22Rv1 (cell line): ENCODE measurements at regions not wholly inside any gene's neighbourhood (a gene's known extent, or its start where the extent isn't known, plus 50 kb on each side); places are given as distances from the start of the nearest gene placed in this dataset.

ENCODE experiments used
- H3K27ac ChIP-seq: fragments of 450-650 bp; 2 replicates; pipeline ENCODE4 v1.5.1; 2017
- ZFX ChIP-seq: fragments of 450-650 bp; IDR thresholded peaks from 2 replicates; pipeline ENCODE4 v1.6.1; 2017; ENCODE audit warnings: antibody characterized with exemption, borderline replicate concordance
- TF ChIP-seq, protein P1 (sequence below): fragments of 450-650 bp; IDR thresholded peaks from 2 replicates; pipeline ENCODE4 v1.5.1; 2017; ENCODE audit warnings: mild to moderate bottlenecking

DNA sequence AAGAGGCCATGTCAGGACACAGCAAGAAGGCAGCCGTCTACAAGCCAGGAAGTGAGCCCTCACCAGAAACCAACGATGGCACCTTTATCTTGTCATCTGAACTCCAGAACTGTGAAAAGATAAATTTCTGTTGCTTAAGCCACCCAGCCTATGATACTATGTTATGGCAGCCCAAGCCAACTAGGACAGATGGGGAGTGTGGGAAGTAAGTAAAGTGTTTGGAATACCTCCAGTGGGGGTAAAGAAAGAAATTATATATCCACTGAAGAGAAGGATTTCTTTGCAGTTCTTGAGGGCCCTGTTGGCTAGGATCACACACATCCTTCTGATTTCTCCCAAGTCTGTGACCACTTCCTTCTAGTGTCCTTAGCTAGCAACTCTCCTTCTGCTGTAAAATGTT lies 384.4 kb downstream of the TNS3 start:
- H3K27ac ChIP-seq = no peak overlapping the region
- no peak for TF ChIP-seq ZFX
- TF ChIP-seq, protein P1, sequence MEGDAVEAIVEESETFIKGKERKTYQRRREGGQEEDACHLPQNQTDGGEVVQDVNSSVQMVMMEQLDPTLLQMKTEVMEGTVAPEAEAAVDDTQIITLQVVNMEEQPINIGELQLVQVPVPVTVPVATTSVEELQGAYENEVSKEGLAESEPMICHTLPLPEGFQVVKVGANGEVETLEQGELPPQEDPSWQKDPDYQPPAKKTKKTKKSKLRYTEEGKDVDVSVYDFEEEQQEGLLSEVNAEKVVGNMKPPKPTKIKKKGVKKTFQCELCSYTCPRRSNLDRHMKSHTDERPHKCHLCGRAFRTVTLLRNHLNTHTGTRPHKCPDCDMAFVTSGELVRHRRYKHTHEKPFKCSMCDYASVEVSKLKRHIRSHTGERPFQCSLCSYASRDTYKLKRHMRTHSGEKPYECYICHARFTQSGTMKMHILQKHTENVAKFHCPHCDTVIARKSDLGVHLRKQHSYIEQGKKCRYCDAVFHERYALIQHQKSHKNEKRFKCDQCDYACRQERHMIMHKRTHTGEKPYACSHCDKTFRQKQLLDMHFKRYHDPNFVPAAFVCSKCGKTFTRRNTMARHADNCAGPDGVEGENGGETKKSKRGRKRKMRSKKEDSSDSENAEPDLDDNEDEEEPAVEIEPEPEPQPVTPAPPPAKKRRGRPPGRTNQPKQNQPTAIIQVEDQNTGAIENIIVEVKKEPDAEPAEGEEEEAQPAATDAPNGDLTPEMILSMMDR = no peak

- TF ChIP-seq ZFX = no peak
- TF ChIP-seq, protein P1 = no peak
These were observed 385.2 kb downstream of the TNS3 start for GRCh38 chr7:47196737-47197136.

DNA sequence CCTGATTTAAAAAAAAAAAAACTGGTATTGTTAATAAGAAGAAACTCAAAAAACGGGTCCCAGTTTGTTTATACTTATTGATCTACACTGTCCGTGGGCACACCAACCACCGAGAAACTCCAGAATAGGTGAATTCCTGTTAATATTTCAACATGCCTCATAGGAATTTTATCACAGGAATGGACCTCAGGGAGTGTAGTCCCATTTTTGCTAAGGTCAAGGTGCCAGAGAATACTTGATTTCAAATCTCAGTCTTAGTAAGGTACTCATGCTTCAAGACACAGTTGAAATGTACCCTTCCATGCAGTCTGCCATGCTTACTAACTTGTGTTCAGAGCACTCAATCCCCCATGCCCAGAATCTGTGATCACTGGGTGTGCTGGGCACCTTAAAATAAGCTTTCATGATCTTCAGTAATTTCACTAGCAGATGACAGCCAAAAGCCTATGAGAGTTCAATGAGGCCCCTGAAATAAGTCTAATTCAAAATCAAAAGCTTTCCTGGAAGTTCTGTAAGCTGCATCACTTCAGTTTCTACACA lies 385.7 kb downstream of the TNS3 start:
- no peak overlapping the region for H3K27ac ChIP-seq
- TF ChIP-seq, protein P1 = no peak
- no peak for TF ChIP-seq ZFX

More at GRCh38 chr7:47196737-47197136, 385.2 kb downstream of the TNS3 start:
- no peak overlapping the region for H3K27ac ChIP-seq

DNA sequence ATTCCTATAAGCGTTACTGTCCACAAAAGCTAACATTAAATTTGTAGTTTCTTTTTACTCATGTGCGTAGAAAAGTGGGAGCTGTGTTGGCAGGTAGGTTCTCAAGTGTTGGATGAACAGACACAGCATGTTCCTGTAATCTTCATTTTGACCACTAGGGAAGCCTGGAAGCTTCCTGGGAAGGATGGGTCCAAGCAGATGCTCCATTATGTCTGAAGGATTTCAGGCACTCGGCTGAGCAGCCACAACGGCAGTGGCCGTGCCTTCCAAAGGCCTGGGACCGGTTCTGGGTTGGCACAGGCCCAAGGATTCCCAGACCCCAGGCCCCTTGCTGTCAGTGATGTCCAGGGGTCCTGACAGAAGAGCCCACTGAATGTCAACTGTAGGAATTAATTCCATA lies 386.3 kb downstream of the TNS3 start:
- H3K27ac ChIP-seq = no peak overlapping the region
- no peak for TF ChIP-seq ZFX
- TF ChIP-seq, protein P1 = peak; percentile 50

DNA sequence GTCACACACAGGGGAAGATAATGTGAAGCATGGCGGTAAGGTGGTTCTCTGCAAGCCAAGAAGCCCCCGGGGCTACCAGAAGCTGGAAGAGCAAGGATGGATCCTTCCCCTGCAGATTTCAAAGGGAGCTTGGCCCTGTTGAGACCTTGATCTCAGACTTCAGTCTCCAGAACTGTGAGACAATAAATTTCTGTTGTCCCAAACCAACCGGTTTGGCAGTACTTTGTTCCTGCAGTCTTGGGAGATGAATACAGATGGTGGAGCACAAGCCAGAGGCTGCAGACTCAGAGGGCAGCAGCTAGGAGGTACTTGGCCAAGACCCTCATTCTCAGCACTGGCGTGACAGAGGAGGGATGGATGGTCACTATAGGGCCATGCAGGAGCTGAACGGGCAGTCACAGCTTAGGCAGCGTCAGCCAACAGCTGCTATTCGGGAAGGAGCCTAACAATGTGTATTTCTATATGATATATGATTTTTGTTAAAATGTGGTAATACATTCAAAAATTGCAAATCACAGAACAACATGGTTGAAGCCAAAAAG lies 387.3 kb downstream of the TNS3 start:
- TF ChIP-seq ZFX = no peak
- TF ChIP-seq, protein P1 = no peak
- H3K27ac ChIP-seq = no peak overlapping the region

DNA sequence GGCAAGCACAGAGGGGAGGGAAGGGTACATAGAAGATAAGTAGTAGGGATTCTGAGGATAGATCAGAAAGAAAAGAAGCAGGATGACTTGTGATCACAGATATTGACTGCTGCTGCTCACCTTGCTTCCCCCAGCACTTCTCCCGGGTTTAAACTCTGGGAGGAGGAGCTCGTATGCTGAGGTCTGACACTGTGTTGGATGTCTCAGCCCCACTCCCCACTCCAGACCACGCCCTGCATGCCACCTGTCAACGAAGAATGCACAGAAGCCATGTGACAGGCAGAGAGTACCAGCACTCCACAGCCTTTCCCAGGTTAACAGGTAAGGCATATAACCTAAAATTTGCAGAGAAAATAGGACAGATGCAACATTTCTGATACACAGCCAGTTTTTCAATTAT lies 388.9 kb downstream of the TNS3 start:
- TF ChIP-seq ZFX = no peak
- TF ChIP-seq, protein P1 = no peak

DNA sequence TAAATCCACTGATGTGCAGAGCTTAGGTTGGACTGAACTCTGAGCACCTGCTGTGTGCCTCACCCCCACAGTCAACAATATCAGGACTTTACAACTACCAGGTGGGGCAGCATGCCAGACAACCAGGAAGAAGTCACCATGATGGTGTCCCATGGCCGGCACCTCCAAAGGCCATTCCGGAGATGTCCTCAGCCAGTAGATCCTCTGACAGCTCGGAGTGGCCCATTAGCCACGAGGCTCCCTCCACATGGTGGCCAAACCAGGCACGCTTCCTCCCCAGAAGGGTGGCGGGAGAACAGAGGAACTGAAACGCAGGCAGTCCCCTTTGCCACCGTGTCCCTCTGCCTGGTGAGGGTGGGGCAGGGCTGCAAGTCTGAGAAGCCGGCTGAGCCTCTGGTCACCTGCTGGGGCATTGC lies 390.0 kb downstream of the TNS3 start:
- TF ChIP-seq, protein P1 = no peak
- H3K27ac ChIP-seq = no peak overlapping the region

More for the DNA sequence above, 388.9 kb downstream of the TNS3 start:
- no peak overlapping the region for H3K27ac ChIP-seq
